ENCODE measurements at regions not wholly inside any gene's neighbourhood (a gene's known extent, or its start where the extent isn't known, plus 50 kb on each side); places are given as distances from the start of the nearest gene placed in this dataset.
"Not testable (repeated sequence)": the region's sequence is repeated elsewhere in the genome, so short reads cannot be mapped to it uniquely, and the experiment has no call there.

DNA sequence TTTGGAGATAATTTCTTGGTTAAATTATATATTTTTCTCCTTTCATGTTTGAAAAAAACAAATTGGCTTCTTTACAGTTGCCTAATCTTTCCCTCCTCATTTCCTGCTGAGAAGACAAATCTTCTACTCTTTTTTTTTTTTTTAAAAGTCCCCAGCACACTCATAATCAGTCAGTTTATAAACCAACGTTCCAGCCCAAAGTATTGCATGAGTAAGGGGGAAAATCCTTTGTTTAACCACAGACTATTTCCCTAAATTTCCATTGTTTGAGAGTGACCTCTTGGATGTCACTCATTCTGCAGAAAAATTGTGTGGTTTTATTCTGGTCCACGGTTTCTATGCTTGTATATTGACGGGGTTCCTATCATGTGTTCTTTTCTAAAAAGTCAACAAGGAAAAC, 55.1 kb upstream of the TLR4 start:
- Histone ChIP-seq H3K36me3 (ENCODE audit: control insufficient read depth in 1 of 2, insufficient read depth in 2 of 2, low read length in 2 of 2) (no peaks in the 10 kb centered on the region), H3K4me1 (ENCODE audit: control insufficient read depth in 1 of 2, insufficient read depth in 2 of 2, low read length in 2 of 2) (no peaks in the 10 kb centered on the region), H3K27ac (ENCODE audit: low read length) (no peak overlapping the region), H3K9me3 (ENCODE audit: control insufficient read depth in 1 of 2, low read length in 2 of 2) (no peaks in the 10 kb centered on the region), H3K27me3 (ENCODE audit: low read depth, low read length) (no peaks in the 10 kb centered on the region), H3K4me3 (ENCODE audit: low read depth in 1 of 2, low read length in 2 of 2) (no peak overlapping the region)

DNA sequence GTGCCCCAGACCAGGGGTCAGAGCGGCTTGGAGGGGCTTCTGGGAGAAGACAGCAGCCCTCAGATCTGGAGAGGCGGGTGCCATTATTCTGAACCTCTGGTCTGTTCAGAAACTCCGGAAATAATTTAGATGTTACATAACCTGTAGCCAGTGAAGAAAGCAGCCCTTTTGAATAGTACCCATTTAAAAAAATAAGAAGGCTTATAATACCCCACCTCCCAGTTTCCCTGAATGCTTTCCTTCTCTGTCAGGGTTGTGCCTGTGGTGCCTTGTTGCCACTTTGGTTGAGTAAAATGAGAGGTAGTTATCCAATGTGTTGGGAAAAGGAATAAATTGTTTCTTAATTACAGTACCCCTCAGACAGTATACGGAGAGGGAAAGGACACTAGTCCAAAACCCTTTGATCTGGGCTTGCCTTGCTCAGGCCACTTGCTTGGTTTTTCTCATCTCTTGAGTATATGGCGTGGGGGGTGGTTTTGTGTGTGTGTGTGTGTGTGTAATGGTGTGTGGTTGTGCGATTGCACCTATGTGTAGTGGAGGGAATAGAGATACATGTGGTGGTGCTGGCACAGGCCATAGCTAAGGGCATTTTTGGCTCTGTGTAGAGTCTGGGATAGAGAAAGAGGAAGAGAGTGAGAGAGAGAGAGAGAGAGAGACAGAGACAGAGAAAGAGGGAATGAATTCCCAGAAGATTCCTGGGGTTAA, 59.1 kb upstream of the TLR4 start:
- H3K27ac ChIP-seq (ENCODE audit: low read length), result no peak overlapping the region
- H3K27me3 ChIP-seq (ENCODE audit: low read depth, low read length), result no peaks in the 10 kb centered on the region
- H3K9me3 ChIP-seq (ENCODE audit: control insufficient read depth in 1 of 2, low read length in 2 of 2), result no peaks in the 10 kb centered on the region
- H3K36me3 ChIP-seq (ENCODE audit: control insufficient read depth in 1 of 2, insufficient read depth in 2 of 2, low read length in 2 of 2), result no peaks in the 10 kb centered on the region
- H3K4me1 ChIP-seq (ENCODE audit: control insufficient read depth in 1 of 2, insufficient read depth in 2 of 2, low read length in 2 of 2), result no peaks in the 10 kb centered on the region
- H3K4me3 ChIP-seq (ENCODE audit: low read depth in 1 of 2, low read length in 2 of 2), result peak overlapping the region; percentile 1 to 47

DNA sequence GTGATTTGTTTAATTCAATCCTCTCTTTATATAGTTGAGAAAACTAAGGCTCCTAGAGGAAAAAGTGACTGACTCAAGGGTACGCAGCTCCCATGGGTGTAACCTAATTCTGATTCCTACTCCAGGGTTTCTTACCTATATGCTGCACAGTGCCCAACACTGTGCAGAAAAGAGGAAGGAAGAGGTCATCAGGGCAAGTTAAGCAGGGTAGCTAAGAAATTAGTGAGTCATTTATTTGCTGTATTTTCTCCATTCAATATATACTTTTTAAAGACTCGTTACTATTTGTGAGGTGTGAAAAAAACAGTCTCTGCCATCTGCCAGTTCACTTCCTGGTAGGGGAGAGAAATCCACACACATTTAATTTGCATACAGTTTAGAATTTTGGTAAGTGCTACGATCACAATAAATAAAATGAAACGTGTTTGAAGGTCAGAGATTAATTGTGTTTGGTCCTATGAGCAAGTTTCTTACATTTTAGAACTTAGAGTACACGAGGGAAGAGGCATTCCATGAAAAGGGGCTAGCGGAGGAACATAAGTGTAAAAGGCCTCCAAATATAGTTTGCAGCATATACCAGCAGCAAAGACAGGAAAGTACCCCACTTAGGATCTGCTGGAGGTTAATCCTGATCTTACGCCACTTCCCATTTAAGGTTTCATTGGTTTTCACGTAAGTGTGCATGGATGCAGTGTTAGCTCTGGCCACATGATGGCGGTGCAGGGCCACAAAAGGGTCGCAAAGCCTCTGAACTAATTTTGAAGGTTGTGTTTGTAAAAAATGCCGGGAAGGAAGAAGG, 59.9 kb upstream of the TLR4 start:
- Histone ChIP-seq H3K36me3 (ENCODE audit: control insufficient read depth in 1 of 2, insufficient read depth in 2 of 2, low read length in 2 of 2) (no peaks in the 10 kb centered on the region), H3K9me3 (ENCODE audit: control insufficient read depth in 1 of 2, low read length in 2 of 2) (no peaks in the 10 kb centered on the region), H3K27me3 (ENCODE audit: low read depth, low read length) (no peaks in the 10 kb centered on the region), H3K27ac (ENCODE audit: low read length) (no peak overlapping the region), H3K4me1 (ENCODE audit: control insufficient read depth in 1 of 2, insufficient read depth in 2 of 2, low read length in 2 of 2) (no peaks in the 10 kb centered on the region), H3K4me3 (ENCODE audit: low read depth in 1 of 2, low read length in 2 of 2) (peak overlapping the region; percentile 1 to 47)

- Histone ChIP-seq H3K36me3 (ENCODE audit: control insufficient read depth in 1 of 2, insufficient read depth in 2 of 2, low read length in 2 of 2) (no peaks in the 10 kb centered on the region), H3K4me3 (ENCODE audit: low read depth in 1 of 2, low read length in 2 of 2) (peak overlapping the region in 1 of 2 donors; percentile 25), H3K4me1 (ENCODE audit: control insufficient read depth in 1 of 2, insufficient read depth in 2 of 2, low read length in 2 of 2) (no peaks in the 10 kb centered on the region), H3K27me3 (ENCODE audit: low read depth, low read length) (no peaks in the 10 kb centered on the region), H3K9me3 (ENCODE audit: control insufficient read depth in 1 of 2, low read length in 2 of 2) (no peaks in the 10 kb centered on the region), H3K27ac (ENCODE audit: low read length) (no peak overlapping the region)
These were observed 60.9 kb upstream of the TLR4 start for GRCh38 chr9:117643288-117643654.

DNA sequence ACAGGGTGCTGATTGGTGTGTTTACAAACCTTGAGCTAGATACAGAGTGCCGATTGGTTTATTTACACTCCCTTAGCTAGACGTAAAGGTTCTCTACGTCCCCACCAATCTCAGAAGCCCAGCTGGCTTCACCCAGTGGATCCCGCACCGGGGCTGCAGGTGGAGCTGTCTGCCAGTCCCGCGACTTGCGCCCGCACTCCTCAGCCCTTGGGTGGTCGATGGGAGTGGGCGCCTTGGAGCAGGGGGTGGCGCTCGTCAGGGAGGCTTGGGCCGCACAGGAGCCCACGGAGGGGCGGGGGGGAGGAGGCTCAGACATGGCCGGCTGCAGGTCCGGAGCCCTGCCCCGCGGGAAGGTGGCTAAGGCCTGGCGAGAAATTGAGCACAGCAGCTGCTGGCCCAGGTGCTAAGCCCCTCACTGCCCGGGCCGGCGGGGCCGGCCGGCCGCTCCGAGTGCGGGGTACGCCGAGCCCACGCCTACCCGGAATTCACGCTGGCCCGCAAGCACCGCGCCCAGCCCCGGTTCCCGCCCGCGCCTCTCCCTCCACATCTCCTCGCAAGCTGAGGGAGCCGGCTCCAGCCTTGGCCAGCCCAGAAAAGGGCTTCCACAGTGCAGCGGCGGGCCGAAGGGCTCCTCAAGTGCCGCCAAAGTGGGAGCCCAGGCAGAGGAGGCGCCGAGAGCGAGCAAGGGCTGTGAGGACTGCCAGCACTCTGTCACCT, 61.5 kb upstream of the TLR4 start:
- not testable (repeated sequence) for H3K36me3 ChIP-seq (ENCODE audit: control insufficient read depth in 1 of 2, insufficient read depth in 2 of 2, low read length in 2 of 2)

DNA sequence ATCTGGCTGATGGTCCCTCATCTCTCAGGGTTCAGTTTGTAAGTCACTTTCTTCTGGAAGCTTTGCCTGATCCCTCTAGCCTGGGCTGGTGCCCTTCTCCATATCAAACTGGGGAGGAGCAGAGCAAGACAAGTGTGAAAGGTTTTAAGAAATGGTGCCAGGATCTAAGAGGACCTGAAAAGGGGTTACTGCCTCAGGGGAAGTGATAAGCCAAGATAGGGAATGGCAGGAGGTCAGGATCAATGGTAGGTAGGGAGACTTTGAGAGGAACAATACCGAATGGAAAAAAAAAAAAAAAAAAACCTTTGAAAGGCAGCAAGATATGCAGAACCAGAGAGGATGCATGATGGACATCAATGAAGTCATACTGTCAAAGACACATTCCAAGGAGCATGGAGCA, 67.5 kb upstream of the TLR4 start:
- H3K27ac ChIP-seq (ENCODE audit: low read length), result no peak overlapping the region
- H3K4me3 ChIP-seq (ENCODE audit: low read depth in 1 of 2, low read length in 2 of 2), result no peak overlapping the region
- no peaks in the 10 kb centered on the region for H3K36me3 ChIP-seq (ENCODE audit: control insufficient read depth in 1 of 2, insufficient read depth in 2 of 2, low read length in 2 of 2)
- no peaks in the 10 kb centered on the region for H3K9me3 ChIP-seq (ENCODE audit: control insufficient read depth in 1 of 2, low read length in 2 of 2)
- no peaks in the 10 kb centered on the region for H3K27me3 ChIP-seq (ENCODE audit: low read depth, low read length)
- no peaks in the 10 kb centered on the region for H3K4me1 ChIP-seq (ENCODE audit: control insufficient read depth in 1 of 2, insufficient read depth in 2 of 2, low read length in 2 of 2)

More for the DNA sequence above, 61.5 kb upstream of the TLR4 start:
- peak overlapping the region in 1 of 2 donors; percentile 25 for H3K4me3 ChIP-seq (ENCODE audit: low read depth in 1 of 2, low read length in 2 of 2)
- not testable (repeated sequence) for H3K9me3 ChIP-seq (ENCODE audit: control insufficient read depth in 1 of 2, low read length in 2 of 2); H3K4me1 ChIP-seq (ENCODE audit: control insufficient read depth in 1 of 2, insufficient read depth in 2 of 2, low read length in 2 of 2); H3K27me3 ChIP-seq (ENCODE audit: low read depth, low read length); H3K27ac ChIP-seq (ENCODE audit: low read length)

DNA sequence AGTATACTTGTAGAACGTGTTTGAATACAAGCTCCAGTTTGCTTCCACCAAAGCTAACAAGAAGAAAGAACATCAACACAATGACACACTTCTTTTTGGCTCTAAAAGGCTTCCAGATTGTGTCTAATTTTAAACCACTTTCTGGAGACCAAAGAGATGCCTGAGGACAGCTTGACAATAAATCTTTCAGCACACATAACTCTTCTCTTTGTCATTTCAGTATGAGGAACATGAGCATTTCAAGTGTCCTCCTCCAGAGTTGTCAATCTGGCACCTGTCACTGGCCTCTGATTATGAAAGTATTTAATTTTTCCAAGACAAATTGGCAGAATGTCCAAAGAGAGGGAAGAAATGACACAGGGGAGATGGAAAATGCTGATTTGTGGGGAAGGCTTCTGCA, 79.0 kb upstream of the TLR4 start:
- no peaks in the 10 kb centered on the region for H3K27me3 ChIP-seq (ENCODE audit: low read depth, low read length)
- no peaks in the 10 kb centered on the region for H3K4me1 ChIP-seq (ENCODE audit: control insufficient read depth in 1 of 2, insufficient read depth in 2 of 2, low read length in 2 of 2)
- no peaks in the 10 kb centered on the region for H3K36me3 ChIP-seq (ENCODE audit: control insufficient read depth in 1 of 2, insufficient read depth in 2 of 2, low read length in 2 of 2)
- H3K9me3 ChIP-seq (ENCODE audit: control insufficient read depth in 1 of 2, low read length in 2 of 2), result peaks cover 9 to 20% of the 10 kb centered on the region in 2 donors
- H3K27ac ChIP-seq (ENCODE audit: low read length), result no peak overlapping the region
- no peak overlapping the region for H3K4me3 ChIP-seq (ENCODE audit: low read depth in 1 of 2, low read length in 2 of 2)

DNA sequence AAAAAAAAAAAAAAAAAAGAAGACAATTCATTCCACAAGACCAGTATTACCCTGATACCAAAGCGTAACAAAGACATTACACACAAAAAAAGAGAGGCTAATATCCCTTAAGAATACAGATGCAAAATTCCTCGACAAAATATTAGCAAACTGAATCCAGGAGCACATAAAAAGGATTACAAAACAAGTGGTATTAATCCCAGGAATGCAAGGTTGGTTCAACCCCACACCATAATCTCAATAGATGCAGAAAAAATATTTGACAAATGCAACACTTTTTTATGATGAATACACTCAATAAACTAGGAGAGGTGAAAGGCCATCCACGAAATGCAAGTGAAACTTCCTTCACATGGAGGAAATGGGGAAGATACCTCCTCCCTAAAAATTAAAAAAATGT, 80.1 kb upstream of the TLR4 start:
- Histone ChIP-seq H3K27ac (ENCODE audit: low read length) (no peak overlapping the region), H3K36me3 (ENCODE audit: control insufficient read depth in 1 of 2, insufficient read depth in 2 of 2, low read length in 2 of 2) (no peaks in the 10 kb centered on the region), H3K4me1 (ENCODE audit: control insufficient read depth in 1 of 2, insufficient read depth in 2 of 2, low read length in 2 of 2) (no peaks in the 10 kb centered on the region), H3K4me3 (ENCODE audit: low read depth in 1 of 2, low read length in 2 of 2) (no peak overlapping the region), H3K27me3 (ENCODE audit: low read depth, low read length) (no peaks in the 10 kb centered on the region), H3K9me3 (ENCODE audit: control insufficient read depth in 1 of 2, low read length in 2 of 2) (peaks cover 9 to 20% of the 10 kb centered on the region in 2 donors)

DNA sequence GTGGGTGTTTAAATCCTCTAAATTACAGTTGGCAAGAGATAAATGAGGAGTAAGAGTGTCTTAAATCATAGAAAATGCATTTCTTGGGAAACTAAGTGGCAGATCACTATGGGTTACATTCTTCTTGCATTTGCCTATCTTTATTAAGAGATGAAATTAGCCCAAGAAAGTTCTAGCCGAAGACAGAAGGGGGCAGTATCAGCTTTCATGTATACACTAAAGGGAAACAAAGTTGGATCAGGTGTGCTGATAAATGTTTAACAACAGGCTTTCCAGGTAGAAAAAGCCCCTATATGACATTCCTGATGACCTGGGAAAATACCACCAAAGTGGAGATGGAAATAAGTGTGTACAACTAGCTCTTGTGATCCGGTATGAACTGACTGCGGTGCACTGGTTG, 81.9 kb upstream of the TLR4 start:
- Histone ChIP-seq H3K27ac (ENCODE audit: low read length) (no peak overlapping the region), H3K4me3 (ENCODE audit: low read depth in 1 of 2, low read length in 2 of 2) (no peak overlapping the region), H3K9me3 (ENCODE audit: control insufficient read depth in 1 of 2, low read length in 2 of 2) (peaks cover 9 to 20% of the 10 kb centered on the region in 2 donors), H3K27me3 (ENCODE audit: low read depth, low read length) (no peaks in the 10 kb centered on the region), H3K36me3 (ENCODE audit: control insufficient read depth in 1 of 2, insufficient read depth in 2 of 2, low read length in 2 of 2) (no peaks in the 10 kb centered on the region), H3K4me1 (ENCODE audit: control insufficient read depth in 1 of 2, insufficient read depth in 2 of 2, low read length in 2 of 2) (no peaks in the 10 kb centered on the region)

GRCh38 chr9:117616431-117616831, 87.8 kb upstream of the TLR4 start:
- Histone ChIP-seq H3K36me3 (ENCODE audit: control insufficient read depth in 1 of 2, insufficient read depth in 2 of 2, low read length in 2 of 2) (no peaks in the 10 kb centered on the region), H3K9me3 (ENCODE audit: control insufficient read depth in 1 of 2, low read length in 2 of 2) (no peaks in the 10 kb centered on the region), H3K4me1 (ENCODE audit: control insufficient read depth in 1 of 2, insufficient read depth in 2 of 2, low read length in 2 of 2) (no peaks in the 10 kb centered on the region), H3K27ac (ENCODE audit: low read length) (no peak overlapping the region), H3K27me3 (ENCODE audit: low read depth, low read length) (no peaks in the 10 kb centered on the region), H3K4me3 (ENCODE audit: low read depth in 1 of 2, low read length in 2 of 2) (no peak overlapping the region)

GRCh38 chr9:117612317-117612716, 91.9 kb upstream of the TLR4 start:
- Histone ChIP-seq H3K36me3 (ENCODE audit: control insufficient read depth in 1 of 2, insufficient read depth in 2 of 2, low read length in 2 of 2) (no peaks in the 10 kb centered on the region), H3K4me3 (ENCODE audit: low read depth in 1 of 2, low read length in 2 of 2) (no peak overlapping the region), H3K27ac (ENCODE audit: low read length) (no peak overlapping the region), H3K27me3 (ENCODE audit: low read depth, low read length) (no peaks in the 10 kb centered on the region), H3K4me1 (ENCODE audit: control insufficient read depth in 1 of 2, insufficient read depth in 2 of 2, low read length in 2 of 2) (no peaks in the 10 kb centered on the region), H3K9me3 (ENCODE audit: control insufficient read depth in 1 of 2, low read length in 2 of 2) (no peaks in the 10 kb centered on the region)
